ENCODE measurements at regions not wholly inside any gene's neighbourhood (a gene's known extent, or its start where the extent isn't known, plus 50 kb on each side); places are given as distances from the start of the nearest gene placed in this dataset.

DNA sequence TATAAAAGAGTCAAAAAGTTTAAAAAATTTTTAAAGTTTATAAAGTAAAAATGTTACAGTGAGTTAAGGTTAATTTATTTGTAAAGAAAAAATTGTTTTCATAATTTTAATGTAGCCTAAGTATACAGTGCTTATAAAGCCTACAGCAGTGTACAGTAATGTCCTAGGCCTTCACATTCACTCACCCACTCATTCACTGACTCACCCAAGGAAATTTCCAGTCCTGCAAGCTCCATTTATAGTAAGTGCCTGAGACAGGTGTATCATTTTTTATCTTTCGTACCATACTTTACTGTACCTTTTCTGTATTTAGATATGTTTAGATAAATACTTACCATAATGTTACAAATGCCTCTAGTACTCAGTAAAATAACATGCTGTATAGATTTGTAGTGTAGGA, 269.7 kb upstream of the PHF14 start:
- TF ChIP-seq, protein P1, sequence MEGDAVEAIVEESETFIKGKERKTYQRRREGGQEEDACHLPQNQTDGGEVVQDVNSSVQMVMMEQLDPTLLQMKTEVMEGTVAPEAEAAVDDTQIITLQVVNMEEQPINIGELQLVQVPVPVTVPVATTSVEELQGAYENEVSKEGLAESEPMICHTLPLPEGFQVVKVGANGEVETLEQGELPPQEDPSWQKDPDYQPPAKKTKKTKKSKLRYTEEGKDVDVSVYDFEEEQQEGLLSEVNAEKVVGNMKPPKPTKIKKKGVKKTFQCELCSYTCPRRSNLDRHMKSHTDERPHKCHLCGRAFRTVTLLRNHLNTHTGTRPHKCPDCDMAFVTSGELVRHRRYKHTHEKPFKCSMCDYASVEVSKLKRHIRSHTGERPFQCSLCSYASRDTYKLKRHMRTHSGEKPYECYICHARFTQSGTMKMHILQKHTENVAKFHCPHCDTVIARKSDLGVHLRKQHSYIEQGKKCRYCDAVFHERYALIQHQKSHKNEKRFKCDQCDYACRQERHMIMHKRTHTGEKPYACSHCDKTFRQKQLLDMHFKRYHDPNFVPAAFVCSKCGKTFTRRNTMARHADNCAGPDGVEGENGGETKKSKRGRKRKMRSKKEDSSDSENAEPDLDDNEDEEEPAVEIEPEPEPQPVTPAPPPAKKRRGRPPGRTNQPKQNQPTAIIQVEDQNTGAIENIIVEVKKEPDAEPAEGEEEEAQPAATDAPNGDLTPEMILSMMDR (IDR thresholded peaks at IDR 0.05; ENCODE audit: poor library complexity) = no peak
- no peak for TF ChIP-seq EZH2 (IDR thresholded peaks at IDR 0.05; ENCODE audit: borderline replicate concordance)

Measured in hepatocyte (in vitro differentiated cells).